Fibroblast of pulmonary artery (primary cell): ENCODE measurements at regions not wholly inside any gene's neighbourhood (a gene's known extent, or its start where the extent isn't known, plus 50 kb on each side); places are given as distances from the start of the nearest gene placed in this dataset.

ENCODE experiments used
- DNase-seq: peaks from one replicate; pipeline ENCODE4 v3.0.0-alpha.2; 2010; ENCODE audit warnings: low read depth
- H3K4me3 ChIP-seq: replicated peaks from 2 replicates; pipeline ENCODE4 v1.5.1; 2011; ENCODE audit warnings: low read depth, mild to moderate bottlenecking, control low read depth, low read length, moderate library complexity
- TF ChIP-seq, protein P1 (sequence below): IDR thresholded peaks from 2 replicates; pipeline ENCODE4 v1.5.1; 2011; ENCODE audit warnings: mild to moderate bottlenecking, control low read depth, low read length, inconsistent platforms; ENCODE audit errors: missing control alignments

DNA sequence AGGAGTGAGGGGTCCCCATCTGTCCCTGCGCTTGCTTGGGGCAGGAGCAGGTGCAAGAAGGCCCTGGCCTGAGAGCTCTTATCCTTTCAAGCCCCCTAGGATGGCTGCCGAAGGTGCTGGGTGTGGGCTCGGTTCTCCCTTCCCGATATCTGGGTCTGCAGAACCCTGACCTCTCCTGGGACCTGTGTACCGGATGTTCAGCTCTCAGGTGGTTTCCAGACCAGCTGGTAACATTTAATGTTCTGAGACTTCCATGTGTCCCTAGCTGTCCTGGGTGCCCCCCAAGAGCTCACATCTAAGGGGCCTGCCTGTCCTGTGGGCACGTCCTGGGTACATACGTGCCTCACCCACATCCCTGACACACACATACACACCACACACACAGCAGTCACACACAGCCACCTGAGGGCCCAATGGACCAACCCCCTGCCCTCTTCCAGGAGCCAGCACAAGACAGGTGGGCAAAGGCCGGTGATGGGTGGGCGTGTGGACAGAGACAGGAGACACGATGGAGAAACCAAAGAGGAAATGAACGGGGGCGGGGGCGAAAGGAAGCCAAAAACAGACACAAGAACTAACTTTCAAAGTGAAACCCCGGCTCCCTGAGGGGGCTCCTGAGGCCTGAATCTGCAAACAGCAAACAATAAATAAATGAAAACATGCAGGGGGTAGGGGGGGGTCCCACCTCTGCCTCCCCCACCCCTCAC, 124.3 kb downstream of the PTPRS start:
- H3K4me3 ChIP-seq, result no peak overlapping the region
- DNase-seq, result no peak
- TF ChIP-seq, protein P1, sequence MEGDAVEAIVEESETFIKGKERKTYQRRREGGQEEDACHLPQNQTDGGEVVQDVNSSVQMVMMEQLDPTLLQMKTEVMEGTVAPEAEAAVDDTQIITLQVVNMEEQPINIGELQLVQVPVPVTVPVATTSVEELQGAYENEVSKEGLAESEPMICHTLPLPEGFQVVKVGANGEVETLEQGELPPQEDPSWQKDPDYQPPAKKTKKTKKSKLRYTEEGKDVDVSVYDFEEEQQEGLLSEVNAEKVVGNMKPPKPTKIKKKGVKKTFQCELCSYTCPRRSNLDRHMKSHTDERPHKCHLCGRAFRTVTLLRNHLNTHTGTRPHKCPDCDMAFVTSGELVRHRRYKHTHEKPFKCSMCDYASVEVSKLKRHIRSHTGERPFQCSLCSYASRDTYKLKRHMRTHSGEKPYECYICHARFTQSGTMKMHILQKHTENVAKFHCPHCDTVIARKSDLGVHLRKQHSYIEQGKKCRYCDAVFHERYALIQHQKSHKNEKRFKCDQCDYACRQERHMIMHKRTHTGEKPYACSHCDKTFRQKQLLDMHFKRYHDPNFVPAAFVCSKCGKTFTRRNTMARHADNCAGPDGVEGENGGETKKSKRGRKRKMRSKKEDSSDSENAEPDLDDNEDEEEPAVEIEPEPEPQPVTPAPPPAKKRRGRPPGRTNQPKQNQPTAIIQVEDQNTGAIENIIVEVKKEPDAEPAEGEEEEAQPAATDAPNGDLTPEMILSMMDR, result no peak

DNA sequence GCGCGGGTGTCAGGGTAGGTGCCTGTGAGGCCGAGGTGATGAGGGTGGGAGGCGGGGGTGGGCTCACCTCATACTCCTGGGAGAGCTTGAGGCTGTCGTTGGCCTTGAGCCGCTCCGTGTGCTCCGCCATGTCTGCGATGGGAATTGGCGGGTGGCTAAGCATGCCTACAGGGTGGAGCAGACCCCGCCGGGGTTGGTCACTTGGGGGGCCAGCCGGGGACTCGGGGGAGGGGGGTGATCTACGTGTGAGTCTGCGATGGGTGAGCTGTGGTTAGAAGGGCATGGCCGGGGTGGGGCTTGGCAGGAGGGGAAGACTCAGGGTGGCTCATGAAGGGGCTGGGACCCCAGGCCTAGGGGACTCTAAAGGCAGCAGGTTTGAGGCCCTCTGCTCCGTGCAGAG, 125.2 kb downstream of the PTPRS start:
- TF ChIP-seq, protein P1, result no peak
- no peak overlapping the region for H3K4me3 ChIP-seq
- DNase-seq, result no peak

DNA sequence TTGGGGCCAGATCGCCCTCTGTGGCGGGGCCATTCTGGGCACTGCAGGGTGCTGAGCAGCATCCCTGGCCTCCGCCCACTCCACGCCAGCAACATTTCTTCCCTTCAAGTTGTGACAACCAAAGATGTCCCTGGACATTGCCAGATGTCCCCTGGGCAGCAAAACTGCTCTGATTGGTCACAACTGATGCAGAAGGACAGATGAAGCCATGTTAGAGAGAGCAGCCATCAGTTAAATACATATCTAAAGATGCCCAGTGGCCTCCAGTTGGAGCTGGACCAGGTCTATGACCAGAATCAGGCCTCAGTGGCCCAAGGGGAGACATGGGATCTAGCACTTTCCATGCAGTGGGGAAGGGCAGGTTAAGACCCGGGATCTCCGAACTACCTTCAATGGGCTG, 125.7 kb downstream of the PTPRS start:
- no peak overlapping the region for H3K4me3 ChIP-seq
- TF ChIP-seq, protein P1, result no peak
- no peak for DNase-seq

DNA sequence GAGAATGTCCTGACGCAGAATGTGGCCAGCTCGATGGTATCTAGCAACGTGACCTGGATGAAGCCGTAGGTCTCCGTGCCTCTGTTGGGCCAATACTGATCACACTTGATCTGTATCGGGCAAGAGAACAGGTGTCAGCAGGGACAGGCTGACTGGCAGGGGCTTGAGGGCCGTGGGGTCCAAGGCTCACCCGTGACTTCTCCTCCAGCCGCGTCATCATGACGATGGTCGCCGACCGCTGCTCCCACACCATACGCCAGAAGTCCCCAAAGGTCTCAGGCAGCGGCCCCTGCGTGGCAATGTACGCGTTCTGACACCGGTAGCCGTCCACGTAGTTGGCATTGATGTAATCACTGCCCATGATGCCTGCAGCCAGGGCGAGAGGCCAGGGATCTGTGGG, 126.2 kb downstream of the PTPRS start:
- no peak for DNase-seq
- TF ChIP-seq, protein P1, result no peak
- H3K4me3 ChIP-seq, result no peak overlapping the region

DNA sequence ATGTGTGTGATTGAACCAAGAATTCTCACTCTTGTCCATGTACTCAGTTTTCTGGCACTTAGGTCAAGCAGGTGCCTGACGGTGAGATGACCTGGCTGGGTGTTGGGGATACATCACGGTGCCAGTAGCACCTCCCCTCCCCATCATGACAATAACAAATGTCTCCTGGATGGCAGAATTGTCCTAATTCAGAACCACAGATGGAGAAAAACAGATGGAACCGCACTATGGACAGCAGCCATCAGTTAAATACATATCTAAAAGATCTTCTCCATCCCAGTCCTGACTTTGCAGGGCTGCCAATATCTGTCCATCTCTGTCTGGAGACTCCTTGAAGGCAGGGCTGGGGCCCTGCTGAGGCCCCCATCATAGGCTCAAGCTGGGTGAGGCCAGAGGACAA, 126.9 kb downstream of the PTPRS start:
- TF ChIP-seq, protein P1, result no peak
- no peak for DNase-seq
- H3K4me3 ChIP-seq, result no peak overlapping the region

DNA sequence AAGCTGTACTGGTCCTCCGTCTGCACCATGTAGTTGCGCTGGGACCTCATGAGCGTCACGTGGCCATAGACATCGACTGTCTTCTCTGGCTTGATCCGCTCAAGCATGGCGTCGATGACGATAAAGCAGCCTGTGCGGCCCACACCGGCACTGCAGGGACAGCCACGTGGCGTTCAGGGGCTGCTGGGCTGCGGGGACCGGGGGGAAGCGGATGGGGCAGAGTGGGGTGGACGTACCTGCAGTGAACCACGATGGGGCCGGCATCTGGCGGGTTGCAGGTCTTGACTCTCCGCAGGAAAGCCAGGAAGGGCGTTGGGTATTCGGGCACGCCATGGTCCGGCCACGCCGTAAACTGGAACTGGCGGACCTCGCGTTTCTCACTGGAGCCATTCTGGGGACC, 128.5 kb downstream of the PTPRS start:
- DNase-seq, result no peak
- no peak overlapping the region for H3K4me3 ChIP-seq
- TF ChIP-seq, protein P1, result no peak

DNA sequence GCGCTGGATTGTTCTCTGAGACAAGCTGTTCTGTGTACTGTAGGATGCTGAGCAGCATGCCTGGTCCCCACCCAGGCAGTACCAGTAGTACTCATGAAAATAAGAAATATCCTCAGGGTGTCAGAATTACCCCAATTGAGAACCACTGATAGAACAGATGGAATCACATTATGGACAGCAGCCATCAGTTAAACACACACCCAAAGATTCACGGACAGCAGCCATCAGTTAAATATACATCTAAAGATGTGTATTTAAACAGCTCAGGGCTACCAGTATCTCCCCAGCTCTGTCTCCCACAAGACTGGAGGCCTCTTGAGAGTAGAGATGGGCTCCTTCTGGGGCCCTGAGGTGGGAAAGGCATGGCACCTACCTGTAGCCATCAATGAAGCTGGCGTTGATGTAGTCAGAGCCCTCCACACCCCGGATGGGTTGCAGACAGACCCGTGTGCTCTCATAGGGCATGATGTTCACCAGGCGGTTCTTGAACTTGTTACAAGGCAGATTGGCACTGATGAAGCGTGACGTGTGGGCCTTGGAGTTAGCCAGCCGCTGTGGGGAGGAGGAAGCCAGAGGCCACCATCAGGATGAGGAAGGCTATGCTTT, 129.3 kb downstream of the PTPRS start:
- H3K4me3 ChIP-seq, result no peak overlapping the region
- TF ChIP-seq, protein P1, result no peak
- DNase-seq, result no peak
